ENCODE measurements at regions not wholly inside any gene's neighbourhood (a gene's known extent, or its start where the extent isn't known, plus 50 kb on each side); places are given as distances from the start of the nearest gene placed in this dataset.

DNA sequence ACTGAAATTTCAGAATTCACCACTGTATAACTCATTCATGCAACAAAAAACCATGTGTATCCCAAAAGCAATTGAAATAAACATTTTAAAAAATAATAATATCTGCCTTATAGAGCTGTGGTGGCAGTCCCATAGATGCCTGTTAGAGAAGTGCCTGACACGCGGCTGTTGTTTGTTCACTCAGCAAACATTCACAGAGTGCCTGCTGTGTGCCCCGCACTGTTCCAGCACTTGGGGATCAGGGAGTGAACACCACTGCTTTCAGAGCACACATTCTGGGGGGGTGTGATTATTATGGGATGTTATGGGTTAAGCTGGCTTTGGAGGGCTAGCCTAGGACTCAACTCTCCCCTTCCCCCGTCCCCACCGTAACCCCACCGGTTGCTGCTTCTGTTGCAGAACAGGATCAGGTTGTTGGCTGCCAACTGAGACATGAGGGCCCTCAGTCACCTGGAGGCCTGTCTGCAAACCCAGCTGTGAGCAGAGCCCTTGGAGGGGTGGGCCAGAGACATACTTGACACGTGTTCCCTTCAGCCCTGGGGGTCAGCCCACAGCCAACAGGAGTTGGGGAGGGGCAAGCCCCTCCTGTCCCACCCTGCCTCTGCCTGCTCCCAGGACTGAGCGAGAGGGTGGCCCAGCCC, 103.3 kb upstream of the CIBAR2 start:
- TF ChIP-seq CTCF (IDR thresholded peaks at IDR 0.05; ENCODE audit: low read depth, low read length, poor library complexity, severe bottlenecking): no peak
- no peak for TF ChIP-seq EZH2phosphoT487 (IDR thresholded peaks at IDR 0.05; ENCODE audit: borderline replicate concordance, low read length)
